SK-N-MC (cell line): ENCODE measurements at regions not wholly inside any gene's neighbourhood (a gene's known extent, or its start where the extent isn't known, plus 50 kb on each side); places are given as distances from the start of the nearest gene placed in this dataset.
"Not testable (repeated sequence)": the region's sequence is repeated elsewhere in the genome, so short reads cannot be mapped to it uniquely, and the experiment has no call there.

Source experiments
- DNase-seq: peaks from one replicate; pipeline ENCODE4 v3.0.0-alpha.2; 2011; ENCODE audit warnings: low read depth, low spot score
- H3K27ac ChIP-seq: fragments of 200-600 bp; sonication (generic); 2 replicates; pipeline ENCODE4 v1.5.1; 2016; ENCODE audit warnings: mixed run types
- H3K36me3 ChIP-seq: fragments of 200-600 bp; sonication (generic); 2 replicates; pipeline ENCODE4 v1.6.1; 2017; ENCODE audit warnings: antibody characterized with exemption, low read length, mixed read lengths; ENCODE audit not compliant: insufficient read depth
- H3K4me3 ChIP-seq: fragments of 200-600 bp; sonication (generic); 2 replicates; pipeline ENCODE4 v1.5.1; 2016
- H3K9ac ChIP-seq: fragments of 200-600 bp; sonication (generic); 2 replicates; pipeline ENCODE4 v1.8.0; 2017; ENCODE audit warnings: mixed run types, mixed read lengths; ENCODE audit not compliant: insufficient read length
- H3K9me3 ChIP-seq: fragments of 200-600 bp; sonication (generic); 2 replicates; pipeline ENCODE4 v1.6.1; 2017; ENCODE audit warnings: low read depth, mild to moderate bottlenecking, antibody characterized with exemption, low read length, moderate library complexity, mixed read lengths
- EZH2 ChIP-seq: fragments of 200-600 bp; sonication (generic); IDR thresholded peaks from one replicate; pipeline ENCODE4 v1.6.1; 2017; ENCODE audit warnings: antibody characterized with exemption
- FOXP2 ChIP-seq: optimal IDR thresholded peaks from 2 replicates; pipeline ENCODE3; 2011; ENCODE audit warnings: mild to moderate bottlenecking, moderate library complexity; ENCODE audit not compliant: insufficient read depth; ENCODE audit errors: extremely low read length, control extremely low read depth
- POLR2AphosphoS5 ChIP-seq: IDR thresholded peaks from 2 replicates; pipeline ENCODE4 v1.6.1; 2012; ENCODE audit warnings: mild to moderate bottlenecking, low read depth, low read length, borderline replicate concordance

DNA sequence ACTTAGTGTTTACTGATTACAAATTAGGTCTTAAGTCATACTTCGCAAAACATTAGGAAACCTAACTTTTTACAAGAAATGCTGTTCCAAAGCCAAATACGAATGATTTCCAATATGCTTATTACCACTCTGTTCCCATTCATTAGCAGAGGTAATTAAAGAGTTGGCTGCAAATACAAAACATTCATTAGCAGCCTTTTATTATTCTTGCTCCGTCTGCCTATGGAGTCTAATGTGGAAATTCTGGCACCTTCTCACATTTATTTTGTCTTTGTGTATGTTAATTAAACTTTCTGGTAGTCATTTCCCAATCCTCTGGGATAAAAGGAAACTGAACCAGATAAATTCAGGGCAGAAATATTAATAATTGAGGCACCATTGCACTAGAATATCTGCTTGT, 689.0 kb downstream of the PLOD2 start:
- TF ChIP-seq EZH2 (no peak), FOXP2 (no peak), POLR2AphosphoS5 (no peak)

DNA sequence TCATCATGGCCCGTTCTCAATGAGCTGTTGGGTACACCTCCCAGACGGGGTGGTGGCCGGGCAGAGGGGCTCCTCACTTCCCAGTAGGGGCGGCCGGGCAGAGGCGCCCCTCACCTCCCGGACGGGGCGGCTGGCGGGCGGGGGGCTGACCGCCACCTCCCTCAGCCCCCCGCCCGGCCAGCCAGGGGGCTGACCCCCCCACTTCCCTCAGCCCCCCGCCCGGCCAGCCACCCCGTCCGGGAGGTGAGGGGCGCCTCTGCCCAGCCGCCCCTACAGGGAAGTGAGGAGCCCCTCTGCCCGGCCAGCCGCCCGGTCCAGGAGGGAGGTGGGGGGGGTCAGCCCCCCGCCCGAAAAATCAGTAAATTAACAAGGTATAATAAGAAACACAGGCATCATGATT, 678.2 kb downstream of the PLOD2 start:
- not testable (repeated sequence) for DNase-seq, H3K27ac ChIP-seq, H3K9ac ChIP-seq, H3K4me3 ChIP-seq, H3K9me3 ChIP-seq, H3K36me3 ChIP-seq

More for the DNA sequence above, 689.0 kb downstream of the PLOD2 start:
- Histone ChIP-seq H3K36me3 (no peaks in the 10 kb centered on the region), H3K9me3 (no peaks in the 10 kb centered on the region), H3K4me3 (no peak overlapping the region), H3K9ac (no peak overlapping the region), H3K27ac (no peak overlapping the region)
- no peak for DNase-seq

DNA sequence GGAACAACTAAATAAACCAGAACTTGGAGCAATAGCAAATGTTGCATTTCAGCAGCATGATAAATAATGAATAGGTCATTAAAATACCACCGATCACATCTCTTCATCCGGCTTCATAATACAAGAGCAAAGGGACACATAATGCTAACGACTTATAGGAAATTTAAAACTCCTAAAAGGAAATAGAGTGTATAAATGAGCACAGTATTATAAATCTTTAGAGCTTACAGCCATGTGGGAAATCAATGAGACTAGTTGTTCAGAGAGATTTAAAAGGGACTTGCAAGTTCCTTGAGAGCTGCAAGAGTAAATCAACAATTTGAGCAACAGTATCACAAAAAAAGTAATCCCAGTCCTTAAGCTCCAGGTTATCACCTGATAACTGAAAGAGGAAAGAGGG, 677.0 kb downstream of the PLOD2 start:
- peak overlapping the region; percentile 9 for H3K4me3 ChIP-seq
- H3K9ac ChIP-seq, result no peak overlapping the region
- TF ChIP-seq EZH2 (no peak), POLR2AphosphoS5 (no peak), FOXP2 (no peak)
- H3K36me3 ChIP-seq, result no peaks in the 10 kb centered on the region
- no peak for DNase-seq
- no peak overlapping the region for H3K27ac ChIP-seq
- no peaks in the 10 kb centered on the region for H3K9me3 ChIP-seq

DNA sequence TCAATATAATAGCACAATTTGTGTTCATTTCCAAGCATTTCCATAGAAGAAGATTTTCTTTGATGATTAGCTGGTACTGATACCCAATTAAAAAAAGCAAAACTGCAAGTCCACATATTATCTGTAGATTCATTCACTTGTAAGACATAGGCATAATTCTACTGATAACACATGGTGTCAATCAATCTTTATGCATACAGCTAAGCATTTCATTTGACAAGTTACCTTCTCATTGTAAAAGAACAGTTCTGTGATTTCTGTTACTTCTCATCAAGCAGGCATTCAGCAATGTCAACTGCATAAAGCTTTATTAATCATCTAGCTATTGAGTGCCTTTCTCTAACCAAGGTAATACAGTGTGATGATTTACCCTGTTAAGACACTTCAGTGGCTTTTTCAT, 672.0 kb downstream of the PLOD2 start:
- no peak overlapping the region for H3K27ac ChIP-seq
- H3K9ac ChIP-seq, result no peak overlapping the region
- no peaks in the 10 kb centered on the region for H3K36me3 ChIP-seq
- no peak for TF ChIP-seq POLR2AphosphoS5
- no peak for TF ChIP-seq EZH2
- no peak for TF ChIP-seq FOXP2
- H3K9me3 ChIP-seq, result no peaks in the 10 kb centered on the region
- DNase-seq, result no peak
- H3K4me3 ChIP-seq, result no peak overlapping the region

DNA sequence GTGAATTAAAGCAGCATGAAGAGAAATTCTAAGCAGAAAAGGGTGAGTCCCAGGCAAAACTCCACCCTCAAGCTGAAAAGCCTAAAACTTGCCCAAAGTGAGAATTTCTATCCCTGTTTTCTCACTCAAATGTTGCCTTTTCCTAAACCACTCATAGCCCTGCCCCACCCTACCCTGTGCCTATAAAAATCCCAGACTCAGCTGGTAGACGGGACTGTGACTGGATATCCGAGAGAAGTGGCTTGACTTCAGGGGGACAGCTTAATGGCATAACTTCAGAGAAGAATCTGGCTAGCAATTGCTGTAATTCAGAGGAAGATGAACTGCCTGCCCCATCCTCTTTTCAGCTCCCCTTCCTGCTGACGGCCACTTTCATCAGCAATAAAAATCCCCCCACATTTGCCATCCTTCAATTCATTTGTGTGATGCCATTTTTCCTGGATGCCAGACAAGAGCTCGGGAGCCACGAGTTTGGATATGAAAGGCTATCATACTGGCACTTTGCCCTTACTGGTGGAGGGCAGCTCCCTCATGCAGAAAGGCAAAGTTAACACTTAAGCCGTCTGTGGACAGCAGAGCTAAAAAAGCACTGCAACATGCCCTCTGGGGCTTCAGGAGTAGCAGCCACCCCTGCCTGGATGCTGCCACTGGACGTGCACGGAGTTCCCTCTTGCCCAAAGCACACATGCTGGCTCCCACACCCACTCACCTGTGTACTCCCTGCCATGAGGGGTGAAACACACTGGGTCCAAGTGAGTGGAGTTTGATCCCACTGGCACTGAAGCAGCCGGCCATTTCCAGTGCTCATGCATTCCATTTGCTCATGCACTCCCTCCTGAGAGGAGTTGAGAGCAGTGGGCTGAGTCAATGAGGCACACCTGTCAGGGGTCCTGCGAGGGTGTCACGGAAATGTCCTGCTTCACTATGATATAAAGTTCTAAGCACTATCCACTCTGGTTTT, 670.6 kb downstream of the PLOD2 start:
- Histone ChIP-seq H3K4me3 (no peak overlapping the region), H3K27ac (no peak overlapping the region), H3K9ac (no peak overlapping the region), H3K9me3 (no peaks in the 10 kb centered on the region), H3K36me3 (no peaks in the 10 kb centered on the region)
- DNase-seq, result no peak
- no peak for TF ChIP-seq EZH2
- no peak for TF ChIP-seq FOXP2
- no peak for TF ChIP-seq POLR2AphosphoS5

DNA sequence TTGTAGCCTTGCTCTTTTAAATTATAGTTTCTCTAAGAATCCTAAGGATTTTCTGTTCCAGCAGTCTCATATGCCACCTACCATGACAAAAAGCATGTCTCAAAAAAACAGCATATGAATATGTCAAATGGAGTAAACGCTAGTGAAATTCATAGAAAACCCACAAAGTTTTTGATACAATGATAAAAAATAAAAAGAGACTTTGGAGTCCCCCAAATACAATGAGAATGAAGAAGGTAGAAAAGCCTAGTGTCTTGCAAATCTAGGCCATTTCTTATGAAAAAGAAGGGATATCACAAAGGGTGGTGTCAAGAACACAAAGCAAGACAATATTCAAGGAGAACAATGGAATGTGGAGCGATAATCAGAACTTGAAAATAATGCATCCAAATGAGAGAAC, 668.5 kb downstream of the PLOD2 start:
- DNase-seq, result no peak
- H3K4me3 ChIP-seq, result no peak overlapping the region
- no peaks in the 10 kb centered on the region for H3K36me3 ChIP-seq
- TF ChIP-seq EZH2 (no peak), FOXP2 (no peak), POLR2AphosphoS5 (no peak)
- H3K9ac ChIP-seq, result no peak overlapping the region
- H3K27ac ChIP-seq, result no peak overlapping the region
- H3K9me3 ChIP-seq, result no peaks in the 10 kb centered on the region

DNA sequence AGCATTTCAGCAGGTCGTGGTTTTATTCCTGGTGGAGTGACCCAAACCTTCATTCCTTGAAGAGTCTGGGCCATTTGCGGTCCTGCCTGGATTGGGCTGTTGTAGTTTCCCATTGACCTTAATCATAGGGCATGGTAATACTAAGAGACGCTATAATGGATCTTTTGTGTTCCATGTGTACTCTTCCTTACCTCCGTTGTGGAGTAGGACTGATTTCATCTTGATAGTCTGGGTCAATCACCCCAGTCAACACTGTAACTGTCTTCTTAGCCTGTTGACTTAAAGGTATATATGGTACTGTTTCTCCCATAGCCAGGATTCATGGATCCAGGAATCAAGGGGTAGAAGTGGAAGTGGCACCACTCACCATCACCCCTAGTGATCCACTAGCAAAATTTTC, 643.6 kb downstream of the PLOD2 start:
- not testable (repeated sequence) for H3K36me3 ChIP-seq, H3K27ac ChIP-seq, H3K4me3 ChIP-seq, H3K9ac ChIP-seq, H3K9me3 ChIP-seq, DNase-seq

DNA sequence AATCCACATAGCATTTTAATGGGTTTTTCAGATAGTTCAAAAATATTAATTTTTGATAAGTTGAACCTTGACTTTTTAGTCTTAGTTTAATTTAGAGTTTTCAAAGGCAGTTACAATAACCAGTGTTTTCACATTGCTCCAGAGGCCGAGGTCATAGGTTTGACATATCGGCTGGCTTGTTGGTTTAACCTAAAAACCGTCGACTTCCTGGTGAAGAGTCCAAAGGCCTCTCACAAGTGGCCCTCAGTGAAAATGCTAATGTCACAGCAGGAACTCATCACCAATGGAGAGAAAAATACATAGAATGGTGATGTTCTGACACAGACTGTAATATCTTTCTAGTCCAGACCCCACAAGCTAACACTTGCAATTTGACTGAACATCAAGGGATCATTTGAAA, 642.3 kb downstream of the PLOD2 start:
- Histone ChIP-seq H3K4me3 (peak overlapping the region; percentile 60), H3K9ac (no peak overlapping the region), H3K9me3 (no peaks in the 10 kb centered on the region), H3K27ac (peak overlapping the region; percentile 18; the same call in 1 of the 2 replicates), H3K36me3 (no peaks in the 10 kb centered on the region)
- peak; percentile 16 for DNase-seq
- TF ChIP-seq EZH2, result no peak
- no peak for TF ChIP-seq POLR2AphosphoS5
- TF ChIP-seq FOXP2, result no peak

DNA sequence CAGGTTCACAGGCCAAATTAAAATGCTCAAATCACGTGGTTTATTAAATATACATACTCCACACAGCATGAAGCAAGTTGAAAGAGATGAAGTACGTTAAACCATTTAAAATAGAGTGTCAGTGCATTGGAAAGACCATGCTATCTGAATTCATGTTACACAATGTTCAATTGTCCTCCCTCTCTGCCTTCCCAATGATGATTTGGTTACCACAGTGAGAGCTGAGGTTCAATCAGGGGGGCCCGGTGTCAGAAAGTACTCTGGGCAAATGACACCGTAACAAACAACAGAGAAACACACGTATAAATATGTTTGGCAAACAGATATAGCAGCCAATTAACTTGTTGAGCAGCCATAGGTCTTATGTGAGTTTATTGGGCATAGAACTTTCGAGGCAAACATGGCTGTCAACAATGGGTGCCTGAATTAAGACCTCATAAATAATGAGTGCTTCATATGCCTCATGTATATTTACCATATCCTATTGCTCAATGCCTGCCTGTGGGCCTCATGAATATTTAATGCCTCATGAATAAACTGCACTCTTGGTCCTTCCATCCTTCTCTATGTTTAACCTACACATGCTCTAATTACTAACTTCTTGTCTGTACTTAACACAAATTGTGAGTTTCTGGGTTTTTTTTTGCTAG, 641.5 kb downstream of the PLOD2 start:
- H3K9ac ChIP-seq, result no peak overlapping the region
- no peak overlapping the region for H3K27ac ChIP-seq
- peak; percentile 97 for DNase-seq

More for the DNA sequence above, 641.5 kb downstream of the PLOD2 start:
- peak overlapping the region; percentile 60 for H3K4me3 ChIP-seq
- H3K36me3 ChIP-seq, result no peaks in the 10 kb centered on the region
- H3K9me3 ChIP-seq, result no peaks in the 10 kb centered on the region
- TF ChIP-seq EZH2 (no peak), POLR2AphosphoS5 (peak; percentile 62; the same call in 1 of the 2 replicates), FOXP2 (peak; percentile 99)
